ENCODE measurements at regions not wholly inside any gene's neighbourhood (a gene's known extent, or its start where the extent isn't known, plus 50 kb on each side); places are given as distances from the start of the nearest gene placed in this dataset.

- no peak overlapping the region for H3K27ac ChIP-seq
- TF ChIP-seq ZFX (IDR thresholded peaks at IDR 0.05; ENCODE audit: borderline replicate concordance) (no peak), CTCF (IDR thresholded peaks at IDR 0.05) (no peak)
These were observed 246.0 kb downstream of the PCDH10 start for GRCh38 chr4:133394971-133395627.

DNA sequence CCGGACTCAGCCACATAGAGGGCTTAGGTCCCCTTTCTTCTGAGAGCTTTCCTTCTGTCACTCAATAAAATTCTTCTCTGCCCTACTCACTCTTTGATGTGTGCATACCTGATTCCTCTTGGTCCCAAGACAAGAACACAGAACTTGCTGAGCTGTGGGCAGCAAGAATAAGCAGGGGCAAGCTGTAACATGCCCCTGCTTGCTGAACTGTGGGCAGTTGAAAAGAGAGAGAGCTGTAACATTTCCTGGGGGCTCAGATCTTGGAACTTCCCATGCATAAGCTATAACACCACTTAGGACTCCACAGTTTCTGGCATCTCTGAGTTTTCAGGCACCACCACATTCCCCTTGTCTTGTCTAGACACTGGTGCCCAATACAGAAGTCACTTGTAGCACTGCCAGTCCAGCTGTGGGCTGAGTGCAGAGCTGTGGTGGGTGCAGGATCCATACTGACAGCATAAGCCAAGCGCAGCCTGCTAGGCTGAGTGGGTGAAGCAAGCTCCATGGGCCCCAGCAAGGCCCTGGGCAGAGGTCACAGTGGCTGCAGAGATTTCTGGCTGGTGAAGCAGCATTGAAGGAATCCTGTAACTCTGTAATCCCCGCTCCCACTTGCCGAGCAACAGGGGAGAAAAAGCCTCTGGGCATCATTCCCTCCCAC is 241.2 kb downstream of the PCDH10 start:
- no peak for TF ChIP-seq ZFX (IDR thresholded peaks at IDR 0.05; ENCODE audit: borderline replicate concordance)
- no peak for TF ChIP-seq CTCF (IDR thresholded peaks at IDR 0.05)
- H3K27ac ChIP-seq, result no peak overlapping the region

GRCh38 chr4:133389029-133389428 is 239.9 kb downstream of the PCDH10 start:
- H3K27ac ChIP-seq, result no peak overlapping the region
- TF ChIP-seq CTCF (IDR thresholded peaks at IDR 0.05), result no peak
- TF ChIP-seq ZFX (IDR thresholded peaks at IDR 0.05; ENCODE audit: borderline replicate concordance), result no peak

GRCh38 chr4:133385161-133385954 is 236.3 kb downstream of the PCDH10 start:
- no peak overlapping the region for H3K27ac ChIP-seq
- TF ChIP-seq ZFX (IDR thresholded peaks at IDR 0.05; ENCODE audit: borderline replicate concordance), result no peak
- no peak for TF ChIP-seq CTCF (IDR thresholded peaks at IDR 0.05)

GRCh38 chr4:133379681-133380438 is 230.8 kb downstream of the PCDH10 start:
- TF ChIP-seq CTCF (IDR thresholded peaks at IDR 0.05) (no peak), ZFX (IDR thresholded peaks at IDR 0.05; ENCODE audit: borderline replicate concordance) (no peak)
- no peak overlapping the region for H3K27ac ChIP-seq

DNA sequence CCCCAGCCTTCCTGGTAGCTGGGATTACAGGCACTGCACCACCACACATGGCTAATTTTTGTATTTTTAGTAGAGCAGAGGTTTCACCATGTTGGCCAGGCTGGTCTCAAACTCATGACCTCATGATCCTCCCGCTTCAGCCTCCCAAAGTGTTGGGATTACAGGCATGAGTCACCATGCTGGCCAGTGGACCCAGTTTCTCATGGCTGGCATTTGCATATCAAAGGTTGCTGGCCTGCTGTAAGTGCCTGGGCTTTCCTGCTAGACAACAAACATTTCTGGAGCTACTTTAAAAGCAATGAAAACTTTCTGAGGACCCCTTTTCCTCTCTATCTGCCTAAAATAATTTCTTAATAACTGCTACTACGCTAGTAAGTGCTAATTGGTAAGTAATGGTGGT is 228.2 kb downstream of the PCDH10 start:
- TF ChIP-seq ZFX (IDR thresholded peaks at IDR 0.05; ENCODE audit: borderline replicate concordance) (no peak), CTCF (IDR thresholded peaks at IDR 0.05) (no peak)
- H3K27ac ChIP-seq, result no peak overlapping the region

Data from 22Rv1 (cell line).